GM12865 (cell line): ENCODE measurements at regions not wholly inside any gene's neighbourhood (a gene's known extent, or its start where the extent isn't known, plus 50 kb on each side); places are given as distances from the start of the nearest gene placed in this dataset.

ENCODE experiments used
- DNase-seq: peaks from one replicate; pipeline ENCODE4 v3.0.0; 2010; ENCODE audit warnings: low read depth
- H3K4me3 ChIP-seq: 2 replicates; pipeline ENCODE4 v1.5.1; 2011; ENCODE audit warnings: mild to moderate bottlenecking, low read depth, low read length, control low read depth
- TF ChIP-seq, protein P1 (sequence below): IDR thresholded peaks from 2 replicates; pipeline ENCODE4 v1.5.1; 2011; ENCODE audit warnings: low read length, control low read depth, low read depth, inconsistent platforms; ENCODE audit not compliant: insufficient read depth; ENCODE audit errors: missing control alignments

DNA sequence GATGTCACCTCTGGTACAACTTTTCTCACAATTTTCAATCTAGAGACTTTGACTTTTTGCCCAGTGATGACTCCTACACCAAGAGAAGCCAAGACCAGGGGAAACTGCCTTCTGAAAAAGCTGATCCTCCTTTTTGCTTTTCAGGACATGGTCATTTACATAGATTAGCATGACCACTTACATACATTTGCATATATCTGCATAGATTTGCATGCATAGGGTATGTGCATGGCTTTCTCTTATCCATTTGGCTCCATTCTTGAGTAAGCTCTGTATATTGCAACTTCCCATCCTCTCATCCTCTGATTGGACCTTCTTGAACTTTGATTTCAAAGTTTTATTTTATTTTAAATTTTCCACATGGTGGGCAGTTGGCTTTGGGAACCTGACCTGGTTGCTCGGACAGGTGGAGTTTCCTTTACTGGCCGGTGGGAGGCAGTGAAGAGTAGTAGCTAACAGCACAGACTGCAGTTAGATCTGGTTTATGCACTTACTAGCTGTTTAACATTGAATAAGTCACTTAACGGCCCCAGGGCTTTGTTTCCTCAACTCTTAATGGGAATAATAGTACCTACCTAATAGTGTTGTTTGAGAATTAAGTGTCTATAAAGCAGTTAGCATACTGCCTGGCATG is 92.9 kb downstream of the GPR139 start:
- DNase-seq, result peak; percentile 38

DNA sequence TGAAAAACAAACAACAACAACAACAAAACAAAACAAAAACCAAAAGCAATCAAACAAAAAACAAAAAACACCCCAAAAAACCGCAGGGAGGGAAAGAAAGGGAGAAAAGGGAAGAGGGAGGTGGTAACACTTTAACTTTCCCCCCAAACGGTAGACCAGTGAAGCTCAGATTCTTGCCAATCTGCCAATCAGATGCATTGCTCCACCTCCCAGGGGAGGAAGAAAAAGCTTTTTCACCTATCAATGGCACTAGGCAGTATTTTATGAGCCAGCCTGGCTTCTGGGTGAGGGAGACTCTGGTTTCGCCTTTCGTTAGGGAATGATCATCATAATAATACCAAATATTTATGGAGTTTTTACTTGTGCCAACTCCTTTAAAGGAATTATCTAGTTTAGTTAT is 94.1 kb downstream of the GPR139 start:
- TF ChIP-seq, protein P1, sequence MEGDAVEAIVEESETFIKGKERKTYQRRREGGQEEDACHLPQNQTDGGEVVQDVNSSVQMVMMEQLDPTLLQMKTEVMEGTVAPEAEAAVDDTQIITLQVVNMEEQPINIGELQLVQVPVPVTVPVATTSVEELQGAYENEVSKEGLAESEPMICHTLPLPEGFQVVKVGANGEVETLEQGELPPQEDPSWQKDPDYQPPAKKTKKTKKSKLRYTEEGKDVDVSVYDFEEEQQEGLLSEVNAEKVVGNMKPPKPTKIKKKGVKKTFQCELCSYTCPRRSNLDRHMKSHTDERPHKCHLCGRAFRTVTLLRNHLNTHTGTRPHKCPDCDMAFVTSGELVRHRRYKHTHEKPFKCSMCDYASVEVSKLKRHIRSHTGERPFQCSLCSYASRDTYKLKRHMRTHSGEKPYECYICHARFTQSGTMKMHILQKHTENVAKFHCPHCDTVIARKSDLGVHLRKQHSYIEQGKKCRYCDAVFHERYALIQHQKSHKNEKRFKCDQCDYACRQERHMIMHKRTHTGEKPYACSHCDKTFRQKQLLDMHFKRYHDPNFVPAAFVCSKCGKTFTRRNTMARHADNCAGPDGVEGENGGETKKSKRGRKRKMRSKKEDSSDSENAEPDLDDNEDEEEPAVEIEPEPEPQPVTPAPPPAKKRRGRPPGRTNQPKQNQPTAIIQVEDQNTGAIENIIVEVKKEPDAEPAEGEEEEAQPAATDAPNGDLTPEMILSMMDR, result no peak
- H3K4me3 ChIP-seq, result no peak overlapping the region
- no peak for DNase-seq

More for the DNA sequence above, 92.9 kb downstream of the GPR139 start:
- TF ChIP-seq, protein P1, result peak; percentile 59
- H3K4me3 ChIP-seq, result no peak overlapping the region

DNA sequence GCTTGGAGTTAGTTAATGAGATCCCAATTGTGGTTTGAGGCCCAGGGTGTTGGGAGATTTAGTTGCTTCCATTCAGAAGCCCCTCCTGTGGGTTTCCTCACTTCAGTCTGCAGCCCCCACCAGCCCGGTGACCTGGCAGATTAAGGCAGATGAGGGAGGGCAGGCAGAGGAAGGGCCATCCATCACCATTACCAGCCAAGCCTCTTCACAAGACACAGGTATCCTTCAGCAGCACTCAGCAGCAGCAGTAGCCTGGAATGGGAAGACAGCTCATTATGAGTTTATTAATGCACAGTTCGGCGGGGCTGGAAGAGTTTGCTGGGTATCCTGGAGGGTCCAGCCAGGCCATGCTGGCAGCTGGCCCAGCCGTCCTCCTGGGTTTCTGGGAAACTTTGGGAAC is 90.0 kb upstream of the GPRC5B start:
- H3K4me3 ChIP-seq, result no peak overlapping the region
- TF ChIP-seq, protein P1, result no peak

GRCh38 chr16:19972111-19972510 is 87.5 kb upstream of the GPRC5B start:
- TF ChIP-seq, protein P1, result no peak
- H3K4me3 ChIP-seq, result no peak overlapping the region
- DNase-seq, result no peak

More for the DNA sequence above, 90.0 kb upstream of the GPRC5B start:
- no peak for DNase-seq

DNA sequence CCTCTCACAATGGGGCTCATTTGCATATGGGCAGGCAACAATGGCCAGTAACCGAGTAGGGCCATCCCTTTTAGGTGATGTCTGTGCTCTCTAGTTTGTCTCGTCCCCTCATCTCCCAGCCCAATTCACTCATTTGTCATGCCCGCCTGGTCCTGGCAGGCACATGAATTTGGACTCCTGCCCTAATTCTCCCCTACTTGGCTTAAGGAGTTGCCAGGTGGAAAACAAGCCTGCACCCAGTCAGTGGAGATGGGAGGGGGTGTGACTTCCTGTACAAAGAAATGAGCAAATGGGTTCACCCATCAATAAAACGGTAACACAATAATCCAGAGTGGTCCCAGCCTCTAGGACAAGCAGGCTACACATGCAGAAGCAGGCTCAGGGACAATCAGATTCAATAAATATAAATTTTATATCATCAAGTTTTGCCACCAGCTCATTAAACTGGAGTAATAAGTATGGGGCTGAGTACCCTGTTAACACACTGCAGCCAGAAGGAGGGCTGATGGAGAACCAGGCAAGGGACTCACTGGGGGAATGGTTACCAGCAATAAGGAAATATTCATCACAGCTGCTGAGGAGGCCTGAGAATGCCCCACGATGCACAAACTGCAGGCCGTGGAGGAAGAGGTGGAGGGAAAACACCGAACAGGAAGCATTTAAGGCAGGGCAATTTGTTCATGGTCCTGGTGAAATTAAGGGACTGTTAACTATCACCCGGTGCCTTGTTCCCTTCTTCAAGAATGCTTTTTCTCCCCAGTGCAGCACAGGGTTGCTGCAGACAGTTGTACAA is 84.4 kb upstream of the GPRC5B start:
- no peak overlapping the region for H3K4me3 ChIP-seq
- TF ChIP-seq, protein P1, result no peak
- no peak for DNase-seq

DNA sequence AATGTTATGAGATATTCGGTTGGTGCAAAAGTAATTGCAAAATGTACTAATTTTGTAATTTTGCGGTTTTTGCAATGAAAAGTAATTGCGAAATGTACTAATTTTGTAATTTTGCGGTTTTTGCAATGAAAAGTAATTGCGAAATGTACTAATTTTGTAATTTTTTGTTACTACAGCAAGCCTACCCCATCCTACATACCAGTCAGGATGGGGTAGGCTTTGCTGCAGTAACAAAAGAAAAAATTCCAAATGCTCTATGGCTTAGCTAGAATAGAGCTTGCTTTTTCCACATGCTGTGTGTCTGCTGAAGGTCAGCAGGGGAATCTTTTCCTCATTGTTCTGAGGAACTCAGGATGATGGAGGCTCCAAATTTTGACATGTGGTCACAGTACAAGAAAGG is 83.3 kb upstream of the GPRC5B start:
- TF ChIP-seq, protein P1, result no peak
- DNase-seq, result no peak
- H3K4me3 ChIP-seq, result no peak overlapping the region
